NCI-H1092 treated with DMSO at 0.1 percent for 48 hours (cell line): ENCODE measurements at regions not wholly inside any gene's neighbourhood (a gene's known extent, or its start where the extent isn't known, plus 50 kb on each side); places are given as distances from the start of the nearest gene placed in this dataset.

ENCODE experiments used
- DNase-seq: peaks from one replicate; lab custom pipeline; 2025; lab: John Stamatoyannopoulos, UW

DNA sequence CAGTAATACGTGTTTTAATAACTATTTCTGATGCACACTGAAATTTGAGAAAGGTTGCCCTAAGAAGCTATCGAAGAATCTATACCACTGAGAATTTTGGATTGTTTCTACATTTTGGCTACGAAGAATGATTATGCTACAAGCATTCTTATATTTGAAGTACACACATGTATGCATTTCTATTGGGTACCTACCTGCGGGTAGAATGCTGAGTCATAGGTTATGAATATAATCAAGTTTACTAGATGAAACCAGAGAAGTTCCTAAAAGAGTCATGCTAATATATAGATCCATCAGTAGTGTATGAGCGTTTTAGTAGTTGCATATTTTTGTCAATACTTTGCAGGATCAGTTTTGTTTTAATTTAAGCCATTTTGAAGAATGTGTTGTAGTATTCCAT lies 62.0 kb upstream of the PCDH20 start:
- no peak for DNase-seq

DNA sequence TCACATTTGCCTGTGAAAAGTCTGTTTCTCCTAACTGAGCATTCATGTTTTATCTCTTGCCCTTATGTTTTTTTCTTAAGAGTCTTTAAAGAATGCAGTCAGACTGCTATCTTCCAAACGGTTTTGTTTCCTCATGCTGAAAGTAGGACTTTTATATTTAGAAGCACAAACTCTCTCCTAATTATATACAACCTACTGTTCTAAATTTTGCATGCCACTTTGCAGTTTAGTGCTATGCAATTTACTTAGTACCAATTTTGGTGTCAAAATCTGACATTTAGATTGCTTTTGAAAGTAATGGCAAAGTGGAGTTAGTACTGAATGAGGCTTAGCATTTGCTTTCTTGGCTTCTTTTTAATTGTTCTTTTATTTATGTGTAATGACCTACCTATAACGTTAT lies 55.1 kb upstream of the PCDH20 start:
- no peak for DNase-seq

DNA sequence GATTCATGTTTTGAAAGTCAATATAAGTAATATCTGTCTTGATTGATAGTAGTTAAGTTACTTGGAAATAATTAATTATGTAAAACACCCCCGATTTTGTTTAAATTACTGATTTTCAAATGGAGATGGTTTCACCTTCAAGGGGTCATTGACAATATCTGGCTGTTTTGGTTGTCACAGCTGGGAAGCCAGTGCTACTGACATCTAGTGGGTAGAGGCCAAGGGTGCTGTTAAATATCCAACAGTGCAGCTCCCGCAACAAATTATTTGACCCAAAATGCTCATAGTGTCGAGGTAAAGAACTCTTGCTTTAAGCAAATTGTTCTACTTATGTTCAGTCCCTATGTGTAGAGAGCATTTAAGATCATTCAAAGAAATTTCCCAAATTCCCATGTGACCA lies 50.6 kb upstream of the PCDH20 start:
- no peak for DNase-seq
